ENCODE measurements at regions not wholly inside any gene's neighbourhood (a gene's known extent, or its start where the extent isn't known, plus 50 kb on each side); places are given as distances from the start of the nearest gene placed in this dataset.

DNA sequence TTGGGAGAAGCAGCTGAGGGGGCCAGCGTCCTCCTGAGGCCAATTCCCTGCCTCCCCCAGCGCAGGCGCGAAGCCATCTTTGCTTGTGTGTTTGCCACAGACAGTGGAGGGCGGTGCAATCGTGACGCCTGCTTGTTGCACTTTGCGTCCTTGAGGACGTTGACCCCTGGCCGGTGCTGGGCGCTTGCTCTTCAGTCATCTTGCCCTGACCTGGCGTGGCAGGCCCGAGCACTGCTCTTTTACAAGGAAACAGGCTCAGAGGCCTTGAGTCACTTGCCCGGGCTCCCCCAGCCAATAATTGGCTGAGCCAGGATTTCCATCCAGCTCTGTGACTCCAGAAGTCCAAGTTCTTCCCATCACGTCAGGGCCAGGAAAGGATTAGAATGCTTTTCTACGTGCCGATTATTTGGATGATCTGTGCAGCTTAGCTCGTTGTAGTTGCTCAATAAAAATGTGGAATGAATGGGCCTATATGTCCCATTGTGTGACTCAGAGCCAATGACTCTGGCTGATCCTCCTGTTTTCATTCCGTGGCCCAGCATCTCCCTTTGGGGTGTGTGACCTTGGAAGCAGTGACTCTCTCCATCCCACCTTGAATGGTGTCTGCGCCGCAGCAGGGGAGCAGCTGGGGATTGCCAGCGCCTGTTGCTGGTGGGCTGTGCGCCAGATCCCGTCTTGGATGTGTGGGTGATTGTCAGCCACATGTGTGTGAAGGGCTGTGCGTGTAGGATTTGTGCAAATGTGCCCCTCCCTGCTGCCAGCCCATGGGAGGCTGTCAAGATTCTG lies 214.1 kb downstream of the SEC14L1 start:
- Mint-ChIP-seq H3K4me1 (ENCODE audit: low read depth) (peaks cover 16% of the 10 kb centered on the region), H3K27me3 (ENCODE audit: low read depth) (no peaks in the 10 kb centered on the region), H3K36me3 (ENCODE audit: low read depth) (no peaks in the 10 kb centered on the region), H3K4me3 (no peak overlapping the region), H3K27ac (no peak overlapping the region), H3K9me3 (ENCODE audit: insufficient read depth) (no peaks in the 10 kb centered on the region)
- ATAC-seq = no peak
- ChIA-PET CTCF (interaction anchor here (1.0 kb wide), 2 partner anchors 23 to 45 kb away, joined by 4 read pairs; no protein-coding TSS in a partner anchor), POLR2A (no interaction called here)
- DNase-seq = no peak

DNA sequence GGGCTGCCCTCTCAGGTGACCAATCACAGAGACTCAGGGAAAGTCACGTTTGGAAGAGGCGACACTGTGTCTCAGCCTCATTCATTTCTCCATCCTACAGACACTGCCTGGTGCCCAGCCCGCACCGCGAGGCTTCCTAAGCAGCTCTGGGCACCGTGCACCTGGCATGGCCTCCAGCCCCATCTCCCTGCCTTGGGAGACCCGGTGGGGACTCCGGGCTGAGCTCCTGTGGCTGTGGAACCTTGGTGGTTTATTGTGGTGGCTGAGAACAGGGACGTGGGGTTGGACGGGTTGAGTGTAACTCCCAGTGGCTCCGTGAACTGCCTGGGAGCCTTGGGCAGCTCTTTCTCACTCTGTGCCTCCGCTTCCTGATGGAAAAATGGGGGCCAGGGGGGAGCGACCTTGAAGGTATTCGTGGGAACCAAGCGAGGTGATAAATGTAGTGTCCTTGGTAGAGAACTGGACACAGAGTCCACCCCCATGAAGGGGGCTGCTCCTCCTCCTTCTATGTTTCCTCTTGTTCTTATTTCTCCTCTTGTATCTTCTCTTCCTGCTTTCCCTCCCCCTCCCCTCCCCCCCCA lies 215.4 kb downstream of the SEC14L1 start:
- no peak overlapping the region for H3K27ac Mint-ChIP-seq
- H3K36me3 Mint-ChIP-seq (ENCODE audit: low read depth) = no peaks in the 10 kb centered on the region
- CTCF ChIA-PET = interaction anchor here (0.6 kb wide), 1 partner anchor 74 kb away, joined by 3 read pairs; no protein-coding TSS in a partner anchor
- no peak for DNase-seq
- ATAC-seq = peak; percentile 65
- H3K9me3 Mint-ChIP-seq (ENCODE audit: insufficient read depth) = no peaks in the 10 kb centered on the region
- POLR2A ChIA-PET = no interaction called here
- peaks cover 7% of the 10 kb centered on the region for H3K4me1 Mint-ChIP-seq (ENCODE audit: low read depth)
- H3K27me3 Mint-ChIP-seq (ENCODE audit: low read depth) = no peaks in the 10 kb centered on the region
- no peak overlapping the region for H3K4me3 Mint-ChIP-seq

DNA sequence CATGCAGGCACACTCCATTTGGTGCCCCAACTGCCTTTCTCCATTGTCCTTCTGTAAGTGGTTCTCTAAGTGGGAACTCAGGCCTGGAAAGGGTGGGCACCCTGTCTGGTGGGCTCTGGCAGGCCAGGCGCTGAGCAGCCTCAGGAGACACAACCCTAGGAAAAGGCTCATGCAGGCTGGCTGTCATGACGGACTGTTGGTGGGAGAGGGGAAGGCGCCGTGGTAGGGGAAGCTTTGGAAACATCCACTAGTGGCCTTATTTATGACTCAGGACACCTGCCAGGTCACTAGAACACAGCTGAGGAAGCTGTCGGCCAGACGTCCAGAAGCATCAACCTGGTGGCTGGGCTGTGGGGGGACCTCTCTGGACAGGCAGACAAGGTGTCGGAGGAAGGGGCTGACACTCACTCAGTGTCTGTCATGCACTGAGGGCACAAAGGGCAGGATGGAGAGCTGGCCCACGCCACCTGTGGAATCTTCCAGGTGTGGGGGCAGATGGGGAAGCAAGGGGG lies 216.0 kb downstream of the SEC14L1 start:
- DNase-seq (no peak), ATAC-seq (peak; percentile 32)
- ChIA-PET CTCF (interaction anchor here (0.6 to 1.3 kb wide), 2 partner anchors 32 to 74 kb away, joined by 3 to 4 read pairs; no protein-coding TSS in a partner anchor), POLR2A (no interaction called here)
- peak overlapping the region; percentile 56 for H3K27ac Mint-ChIP-seq
- H3K36me3 Mint-ChIP-seq (ENCODE audit: low read depth) = no peaks in the 10 kb centered on the region
- no peaks in the 10 kb centered on the region for H3K27me3 Mint-ChIP-seq (ENCODE audit: low read depth)
- H3K4me1 Mint-ChIP-seq (ENCODE audit: low read depth) = peaks cover 1% of the 10 kb centered on the region
- H3K9me3 Mint-ChIP-seq (ENCODE audit: insufficient read depth) = no peaks in the 10 kb centered on the region
- no peak overlapping the region for H3K4me3 Mint-ChIP-seq

DNA sequence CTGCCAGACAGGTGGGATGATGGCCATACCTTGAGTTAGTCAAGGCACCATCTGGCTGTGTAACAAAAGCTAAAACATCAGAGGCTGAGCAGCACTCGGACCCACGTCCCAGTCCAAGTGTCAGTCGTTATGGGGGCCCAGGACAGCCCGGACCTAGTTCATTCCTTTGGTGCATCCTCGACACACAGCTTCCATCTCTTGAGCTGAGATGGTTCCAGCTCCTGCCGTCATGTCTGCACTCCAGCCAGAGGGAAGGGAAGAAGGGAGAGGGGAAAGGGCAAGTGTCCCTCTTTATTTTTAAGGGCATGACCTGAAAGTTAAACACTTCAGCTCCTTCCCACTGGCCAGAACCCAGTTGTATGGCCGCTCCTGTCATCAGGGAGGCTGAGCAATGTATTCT lies 218.0 kb downstream of the SEC14L1 start:
- ATAC-seq (no peak), DNase-seq (no peak)
- H3K9me3 Mint-ChIP-seq (ENCODE audit: insufficient read depth) = no peaks in the 10 kb centered on the region
- ChIA-PET CTCF (interaction anchor here (0.8 to 2.9 kb wide), 4 partner anchors 9 to 27 kb away, joined by 3 to 10 read pairs (median 3); no protein-coding TSS in a partner anchor), POLR2A (interaction anchor here (0.9 to 1.6 kb wide), 4 partner anchors 11 to 308 kb away, joined by 3 read pairs; no protein-coding TSS in a partner anchor)
- no peak overlapping the region for H3K4me3 Mint-ChIP-seq
- no peaks in the 10 kb centered on the region for H3K36me3 Mint-ChIP-seq (ENCODE audit: low read depth)
- H3K27ac Mint-ChIP-seq = no peak overlapping the region
- no peaks in the 10 kb centered on the region for H3K27me3 Mint-ChIP-seq (ENCODE audit: low read depth)
- H3K4me1 Mint-ChIP-seq (ENCODE audit: low read depth) = peaks cover 11% of the 10 kb centered on the region

DNA sequence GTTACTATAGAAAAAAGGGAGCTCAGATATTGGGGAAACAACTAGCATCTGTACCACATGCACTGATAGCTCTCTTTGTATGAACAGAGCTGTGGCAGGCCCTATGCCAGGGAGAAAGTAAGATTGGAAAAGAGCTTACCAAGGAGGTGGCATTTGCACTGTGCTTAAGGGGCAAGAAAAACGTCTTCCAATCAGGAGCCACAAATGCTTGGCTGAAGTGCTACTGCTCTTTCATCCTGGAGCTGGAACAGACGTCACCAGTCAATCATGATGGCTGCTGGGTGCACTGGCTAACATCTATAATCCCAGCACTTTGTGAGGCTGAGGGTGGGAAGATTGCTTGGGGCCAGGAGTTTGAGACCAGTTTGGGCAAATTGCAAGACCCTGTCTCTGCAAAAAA lies 218.5 kb downstream of the SEC14L1 start:
- ATAC-seq (no peak), DNase-seq (no peak)
- Mint-ChIP-seq H3K36me3 (ENCODE audit: low read depth) (no peaks in the 10 kb centered on the region), H3K4me3 (no peak overlapping the region), H3K9me3 (ENCODE audit: insufficient read depth) (no peaks in the 10 kb centered on the region), H3K27me3 (ENCODE audit: low read depth) (no peaks in the 10 kb centered on the region), H3K4me1 (ENCODE audit: low read depth) (peaks cover 16% of the 10 kb centered on the region), H3K27ac (no peak overlapping the region)
- POLR2A ChIA-PET = interaction anchor here (1.1 to 1.6 kb wide), 2 partner anchors 23 to 307 kb away, joined by 3 read pairs; no protein-coding TSS in a partner anchor
- CTCF ChIA-PET = interaction anchor here (0.8 to 2.9 kb wide), 4 partner anchors 9 to 27 kb away, joined by 3 to 10 read pairs (median 3); no protein-coding TSS in a partner anchor

DNA sequence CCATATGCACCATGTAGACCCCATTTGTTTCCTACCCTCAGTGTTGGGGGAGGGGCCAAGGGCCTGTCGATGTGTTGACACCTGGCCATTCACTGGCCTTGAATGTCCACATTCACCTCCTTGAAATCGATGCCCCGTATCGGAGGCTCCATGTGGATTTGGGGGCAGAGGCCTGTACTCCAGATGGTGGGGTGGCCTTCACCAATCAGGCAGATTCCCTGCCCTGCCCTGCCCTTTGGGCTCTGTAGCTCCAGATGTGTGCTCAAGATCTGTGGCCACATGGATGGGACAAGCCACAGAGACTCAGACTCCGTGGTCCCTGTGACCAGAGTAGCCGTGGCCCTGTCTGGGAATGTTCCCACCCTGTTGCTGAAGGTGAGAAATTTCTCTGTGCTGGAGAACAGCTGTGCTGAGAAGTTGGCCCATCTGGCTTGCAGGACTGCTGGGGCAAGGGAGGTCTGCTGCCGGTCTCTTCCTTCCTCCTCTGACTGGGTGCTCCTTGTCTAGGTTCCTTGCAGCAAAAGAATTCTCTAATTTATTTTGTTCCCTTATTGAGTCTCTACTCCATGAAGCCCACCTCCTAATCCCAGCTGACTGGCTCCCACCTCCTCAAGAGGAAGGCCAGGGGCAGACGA lies 221.3 kb downstream of the SEC14L1 start:
- Mint-ChIP-seq H3K36me3 (ENCODE audit: low read depth) (no peaks in the 10 kb centered on the region), H3K9me3 (ENCODE audit: insufficient read depth) (no peaks in the 10 kb centered on the region), H3K4me3 (no peak overlapping the region), H3K27me3 (ENCODE audit: low read depth) (peaks cover 6% of the 10 kb centered on the region), H3K27ac (peak overlapping the region; percentile 55), H3K4me1 (ENCODE audit: low read depth) (peaks cover 43% of the 10 kb centered on the region)
- DNase-seq = no peak
- ChIA-PET CTCF (interaction anchor here (1.3 to 2.1 kb wide), 2 partner anchors 9 to 13 kb away, joined by 3 to 11 read pairs; no protein-coding TSS in a partner anchor), POLR2A (interaction anchor here (1.6 kb wide), 1 partner anchor 12 kb away, joined by 6 read pairs; no protein-coding TSS in a partner anchor)
- ATAC-seq = no peak

DNA sequence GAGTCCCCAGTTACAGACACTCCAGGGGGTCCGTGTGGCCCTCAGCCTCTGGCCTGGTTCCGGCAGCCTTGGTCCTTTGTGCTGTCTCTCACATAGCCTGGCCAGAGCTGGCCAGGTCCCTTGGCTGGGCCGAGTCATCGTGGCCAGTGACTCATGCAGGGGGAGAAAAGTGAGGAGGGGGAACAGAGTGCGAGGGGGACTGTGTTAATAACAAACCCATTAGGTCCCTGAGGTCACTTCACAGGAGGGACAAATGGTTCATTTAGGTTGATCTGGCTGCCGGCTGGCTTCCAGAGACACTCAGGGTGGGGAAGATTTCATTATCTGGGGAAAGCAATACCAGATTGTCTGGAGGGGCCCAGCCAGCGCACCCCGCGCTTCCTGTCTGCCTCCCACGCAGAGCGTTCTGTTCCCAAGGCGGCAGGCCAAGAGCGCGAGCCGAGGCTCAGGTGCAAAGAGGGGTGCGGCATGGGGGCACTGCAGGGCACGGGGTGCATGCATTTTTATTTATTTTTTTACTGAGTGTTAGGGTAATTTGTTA lies 223.1 kb downstream of the SEC14L1 start:
- ChIA-PET POLR2A (no interaction called here), CTCF (no interaction called here)
- no peak overlapping the region for H3K4me3 Mint-ChIP-seq
- no peak overlapping the region for H3K27ac Mint-ChIP-seq
- H3K9me3 Mint-ChIP-seq (ENCODE audit: insufficient read depth) = no peaks in the 10 kb centered on the region
- H3K27me3 Mint-ChIP-seq (ENCODE audit: low read depth) = peaks cover 8% of the 10 kb centered on the region
- no peak for DNase-seq
- peaks cover 47% of the 10 kb centered on the region for H3K4me1 Mint-ChIP-seq (ENCODE audit: low read depth)
- H3K36me3 Mint-ChIP-seq (ENCODE audit: low read depth) = no peaks in the 10 kb centered on the region
- no peak for ATAC-seq

DNA sequence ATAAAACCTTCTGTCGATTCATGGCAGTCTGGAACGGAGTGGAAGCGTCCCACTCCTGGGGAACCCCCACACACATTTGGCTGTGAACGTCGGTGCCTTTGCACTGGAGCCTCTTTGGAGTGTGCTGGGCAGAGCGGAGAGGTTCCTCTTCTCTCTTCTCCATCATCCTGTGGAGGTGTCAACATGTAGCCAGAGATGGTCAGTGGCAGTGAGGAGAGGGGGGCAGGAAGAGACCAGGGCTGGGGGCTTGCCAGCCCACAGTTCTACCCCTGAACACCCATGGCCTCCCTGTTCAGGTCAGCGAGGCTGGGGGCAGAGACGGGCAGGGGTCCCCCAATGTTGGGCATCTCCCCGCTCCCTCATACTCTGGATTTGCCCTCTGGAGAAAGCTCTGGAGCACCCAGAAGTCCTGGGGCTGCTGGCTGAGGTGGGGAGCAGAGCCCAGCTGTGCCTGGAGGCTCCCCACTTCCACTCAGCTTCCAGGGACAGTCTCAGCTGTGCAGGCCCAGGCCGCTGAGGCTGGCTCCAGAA lies 223.7 kb downstream of the SEC14L1 start:
- no peak overlapping the region for H3K4me3 Mint-ChIP-seq

DNA sequence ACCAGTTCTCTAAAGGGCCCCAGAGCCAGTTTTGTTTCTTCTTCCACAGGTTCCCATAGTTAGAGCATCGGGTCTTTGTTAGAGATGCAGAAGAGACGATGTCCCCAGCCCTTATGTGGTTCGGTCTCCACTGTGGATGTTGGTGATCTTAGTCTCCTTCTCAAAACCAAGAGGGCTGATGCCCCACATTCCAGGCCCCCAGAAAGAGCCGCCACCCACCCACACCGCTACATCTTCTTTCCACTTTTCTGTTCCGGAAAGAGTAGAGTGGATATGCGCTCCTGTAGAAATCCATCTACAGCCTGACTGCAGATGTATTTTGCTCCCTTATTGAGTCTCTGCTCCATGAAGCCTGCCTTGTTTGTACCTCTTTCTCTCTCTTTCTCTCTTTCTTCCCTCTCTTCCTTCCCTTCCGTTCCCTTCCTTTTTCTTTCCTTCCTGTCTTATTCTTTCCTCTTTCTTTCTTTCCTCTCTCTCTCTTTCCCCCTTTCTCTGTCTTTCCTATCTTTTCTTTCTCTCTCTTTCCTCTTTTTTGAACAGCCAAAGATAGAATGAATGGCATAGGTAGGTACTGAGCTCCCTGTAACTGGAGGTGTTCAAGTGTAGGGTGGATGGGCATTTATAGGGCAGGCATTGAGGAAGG lies 224.3 kb downstream of the SEC14L1 start:
- DNase-seq = no peak
- Mint-ChIP-seq H3K4me3 (no peak overlapping the region), H3K4me1 (ENCODE audit: low read depth) (peaks cover 52% of the 10 kb centered on the region), H3K27ac (no peak overlapping the region), H3K36me3 (ENCODE audit: low read depth) (no peaks in the 10 kb centered on the region), H3K27me3 (ENCODE audit: low read depth) (peaks cover 10% of the 10 kb centered on the region), H3K9me3 (ENCODE audit: insufficient read depth) (no peaks in the 10 kb centered on the region)
- ChIA-PET POLR2A (interaction anchor here (0.7 to 1.0 kb wide), 2 partner anchors 37 to 231 kb away, joined by 3 to 4 read pairs; no protein-coding TSS in a partner anchor), CTCF (interaction anchor here (2.1 kb wide), 1 partner anchor 35 kb away, joined by 6 read pairs; no protein-coding TSS in a partner anchor)
- no peak for ATAC-seq

More for the DNA sequence above, 223.7 kb downstream of the SEC14L1 start:
- ChIA-PET POLR2A (no interaction called here), CTCF (no interaction called here)
- Mint-ChIP-seq H3K27me3 (ENCODE audit: low read depth) (peaks cover 10% of the 10 kb centered on the region), H3K9me3 (ENCODE audit: insufficient read depth) (no peaks in the 10 kb centered on the region), H3K36me3 (ENCODE audit: low read depth) (no peaks in the 10 kb centered on the region), H3K27ac (no peak overlapping the region), H3K4me1 (ENCODE audit: low read depth) (peaks cover 48% of the 10 kb centered on the region)
- DNase-seq (no peak), ATAC-seq (no peak)

DNA sequence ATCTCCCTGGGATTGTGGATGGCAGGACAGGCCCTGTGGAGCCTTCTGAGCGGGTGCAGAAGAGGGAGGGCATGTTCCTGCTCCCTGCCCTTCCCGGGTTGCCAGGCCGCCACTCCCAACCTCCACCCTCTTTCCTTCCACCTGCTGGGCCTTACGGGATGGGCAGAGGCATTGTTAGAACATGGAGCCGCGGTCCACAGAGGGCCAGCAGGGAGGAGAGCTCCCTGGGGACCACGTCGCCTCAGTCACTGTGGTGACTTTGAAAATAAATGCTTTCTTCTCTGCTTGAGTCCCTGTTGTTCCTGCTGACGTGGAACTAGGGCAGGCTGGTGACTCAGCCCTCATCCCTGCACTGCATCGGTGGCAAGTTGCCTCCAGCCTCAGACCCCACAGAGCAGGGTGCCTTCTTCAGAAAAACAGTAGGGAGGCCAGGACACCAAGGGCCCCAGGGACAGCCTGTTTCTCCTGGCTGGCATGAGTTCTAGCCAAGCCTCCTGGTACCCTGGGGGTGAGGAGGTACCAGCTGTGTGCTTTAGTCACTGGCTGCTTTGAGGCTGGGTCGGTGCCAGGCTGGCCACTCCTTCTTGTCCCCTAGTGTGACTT lies 224.9 kb downstream of the SEC14L1 start:
- no peak overlapping the region for H3K4me3 Mint-ChIP-seq
- H3K27ac Mint-ChIP-seq = no peak overlapping the region
- ChIA-PET CTCF (interaction anchor here (2.1 kb wide), 1 partner anchor 34 kb away, joined by 6 read pairs; no protein-coding TSS in a partner anchor), POLR2A (interaction anchor here (0.7 to 1.0 kb wide), 2 partner anchors 38 to 230 kb away, joined by 3 to 4 read pairs; no protein-coding TSS in a partner anchor)
- ATAC-seq (peak; percentile 62), DNase-seq (no peak)
- H3K27me3 Mint-ChIP-seq (ENCODE audit: low read depth) = peaks cover 10% of the 10 kb centered on the region
- no peaks in the 10 kb centered on the region for H3K9me3 Mint-ChIP-seq (ENCODE audit: insufficient read depth)
- H3K36me3 Mint-ChIP-seq (ENCODE audit: low read depth) = no peaks in the 10 kb centered on the region
- peaks cover 55% of the 10 kb centered on the region for H3K4me1 Mint-ChIP-seq (ENCODE audit: low read depth)

All from activated CD8-positive, alpha-beta T cell treated with anti-CD3 and anti-CD28 coated beads, Interleukin-2, amount 10 ng/mL, durations not matched to agents 7 days and 5 days (primary cell).